Kidney glomerular epithelial cell (primary cell): ENCODE measurements at regions not wholly inside any gene's neighbourhood (a gene's known extent, or its start where the extent isn't known, plus 50 kb on each side); places are given as distances from the start of the nearest gene placed in this dataset.

Experiments used
- DNase-seq: peaks from one replicate; lab custom pipeline; 2025; lab: John Stamatoyannopoulos, UW

- DNase-seq, result no peak
Observed at GRCh38 chr7:52980129-52980528, 55.3 kb upstream of the POM121L12 start.

GRCh38 chr7:52973126-52973525 is 62.3 kb upstream of the POM121L12 start:
- DNase-seq, result no peak

- no peak for DNase-seq
Observed at GRCh38 chr7:52962402-52963076, 72.9 kb upstream of the POM121L12 start.

GRCh38 chr7:52961084-52961483 is 74.3 kb upstream of the POM121L12 start:
- DNase-seq, result no peak

- DNase-seq, result no peak
Observed at GRCh38 chr7:52959878-52960660, 75.4 kb upstream of the POM121L12 start.

GRCh38 chr7:52959336-52959735 is 76.1 kb upstream of the POM121L12 start:
- DNase-seq, result no peak

GRCh38 chr7:52958621-52959140 is 76.8 kb upstream of the POM121L12 start:
- no peak for DNase-seq

GRCh38 chr7:52956379-52956915 is 79.0 kb upstream of the POM121L12 start:
- DNase-seq, result no peak

- DNase-seq, result no peak
Observed at GRCh38 chr7:52955522-52955921, 79.9 kb upstream of the POM121L12 start.

- DNase-seq, result peak; percentile 15
Observed at GRCh38 chr7:52944921-52945320, 90.5 kb upstream of the POM121L12 start.

- no peak for DNase-seq
Observed at GRCh38 chr7:52940481-52940880, 95.0 kb upstream of the POM121L12 start.

- no peak for DNase-seq
Observed at GRCh38 chr7:52938455-52939133, 96.8 kb upstream of the POM121L12 start.

- no peak for DNase-seq
Observed at GRCh38 chr7:52936750-52937149, 98.7 kb upstream of the POM121L12 start.

- DNase-seq, result no peak
Observed at GRCh38 chr7:52928591-52928990, 106.8 kb upstream of the POM121L12 start.

- DNase-seq, result no peak
Observed at GRCh38 chr7:52925332-52925731, 110.1 kb upstream of the POM121L12 start.

- DNase-seq, result no peak
Observed at GRCh38 chr7:52920977-52921376, 114.5 kb upstream of the POM121L12 start.

GRCh38 chr7:52917982-52918578 is 117.4 kb upstream of the POM121L12 start:
- no peak for DNase-seq

GRCh38 chr7:52911795-52912194 is 123.6 kb upstream of the POM121L12 start:
- DNase-seq, result no peak

GRCh38 chr7:52911326-52911725 is 124.1 kb upstream of the POM121L12 start:
- DNase-seq, result no peak

GRCh38 chr7:52909935-52910334 is 125.5 kb upstream of the POM121L12 start:
- DNase-seq, result no peak

GRCh38 chr7:52909131-52909530 is 126.3 kb upstream of the POM121L12 start:
- no peak for DNase-seq

- no peak for DNase-seq
Observed at GRCh38 chr7:52897713-52898112, 137.7 kb upstream of the POM121L12 start.
